GM12878 (cell line): ENCODE measurements at regions not wholly inside any gene's neighbourhood (a gene's known extent, or its start where the extent isn't known, plus 50 kb on each side); places are given as distances from the start of the nearest gene placed in this dataset.

ENCODE experiments used
- ATAC-seq: fragments of 200-7000 bp; cut with Tn5 transposase; 3 replicates; pipeline ENCODE4 v1.9.1; 2020; ENCODE audit warnings: mild to moderate bottlenecking, moderate library complexity
- BruUV-seq: library from RNA; stranded (reverse); fragments of 400-500 nt; replicated peaks from 2 replicates; lab custom pipeline; 2021; lab: Mats Ljungman, UMichigan
- CTCF ChIA-PET: fragments of 300-600 bp; sonication (Branson Sonifier 250); formaldehyde crosslinking; extraction: SDS; loops from one replicate; lab custom pipeline; 2021; ENCODE audit warnings: inconsistent platforms; lab: Yijun Ruan, JAX
- POLR2A ChIA-PET: fragments of 350-600 bp; formaldehyde crosslinking; extraction: SDS; loops from one replicate; lab custom pipeline; 2021; ENCODE audit warnings: inconsistent platforms; lab: Charles Lee
- RAD21 ChIA-PET: fragments of 300-600 bp; sonication (Branson Sonifier 250); formaldehyde crosslinking; loops from one replicate; lab custom pipeline; 2023; ENCODE audit warnings: antibody characterized with exemption; ENCODE audit not compliant: unreplicated experiment; lab: Charles Lee
- SMC1A ChIA-PET: fragments of 300-600 bp; sonication (Branson Sonifier 250); formaldehyde crosslinking; loops from one replicate; lab custom pipeline; 2023; ENCODE audit not compliant: unreplicated experiment, uncharacterized antibody; lab: Charles Lee
- DNase-seq: peaks from one replicate; pipeline ENCODE4 v3.0.0-alpha.2; 2011; ENCODE audit warnings: low read depth, low spot score
- FAIRE-seq: peaks from 3 replicates; lab custom pipeline; 2011; peaks lifted over from hg19 to GRCh38; lab: Jason Lieb, UNC
- H2AFZ ChIP-seq: 2 replicates; pipeline ENCODE4 v1.6.0; 2011; ENCODE audit warnings: low read depth, low read length, control low read depth; ENCODE audit not compliant: control insufficient read depth
- H3K27ac ChIP-seq: 2 replicates; pipeline ENCODE4 v1.5.1; 2011; ENCODE audit warnings: control low read depth; ENCODE audit not compliant: control insufficient read depth, insufficient read depth
- H3K27me3 ChIP-seq, 2 experiments: replicated peaks in 1 of 2; 2 replicates each; pipeline versions ENCODE4 v1.6.0 to v1.6.1; 2011; ENCODE audit warnings: low read length in 1 of 2; ENCODE audit not compliant: control insufficient read depth in 2 of 2, insufficient read depth in 2 of 2
- H3K36me3 ChIP-seq, 2 experiments: 2 replicates each; pipeline ENCODE4 v1.5.1; 2011; ENCODE audit warnings: low read length in 1 of 2; ENCODE audit not compliant: control insufficient read depth in 2 of 2, insufficient read depth in 2 of 2
- H3K4me1 ChIP-seq: 2 replicates; pipeline ENCODE4 v1.6.1; 2011; ENCODE audit warnings: mild to moderate bottlenecking, low read length, moderate library complexity, mixed read lengths; ENCODE audit not compliant: control insufficient read depth, insufficient read depth
- H3K4me2 ChIP-seq: 2 replicates; pipeline ENCODE4 v1.6.0; 2011; ENCODE audit warnings: control low read depth; ENCODE audit not compliant: control insufficient read depth, insufficient read depth
- H3K4me3 ChIP-seq: fragments of 200-600 bp; sonication (generic); 2 replicates; pipeline ENCODE4 v1.5.1; 2016
- H3K79me2 ChIP-seq: 2 replicates; pipeline ENCODE4 v1.6.0; 2011; ENCODE audit warnings: low read length; ENCODE audit not compliant: control insufficient read depth, insufficient read depth
- H3K9ac ChIP-seq: 2 replicates; pipeline ENCODE4 v1.8.0; 2011; ENCODE audit warnings: low read length, control low read depth, mixed read lengths; ENCODE audit not compliant: control insufficient read depth, insufficient read depth
- H3K9me3 ChIP-seq: replicated peaks from 3 replicates; pipeline ENCODE4 v1.5.1; 2011; ENCODE audit warnings: mild to moderate bottlenecking, low read length; ENCODE audit not compliant: control insufficient read depth, insufficient read depth
- H4K20me1 ChIP-seq: 2 replicates; pipeline ENCODE4 v1.6.0; 2011; ENCODE audit not compliant: control insufficient read depth, insufficient read depth
- BACH1 ChIP-seq: fragments of 450-650 bp; IDR thresholded peaks from 2 replicates; pipeline ENCODE4 v1.6.1; 2017; ENCODE audit warnings: mild to moderate bottlenecking, borderline replicate concordance
- EP300 ChIP-seq, 2 experiments: fragments of 150-350 bp in 1 of 2; IDR thresholded peaks; 2 replicates each; pipeline ENCODE4 v1.6.1; 2011 to 2012; ENCODE audit warnings: low read depth in 2 of 2, low read length in 2 of 2, borderline replicate concordance in 1 of 2, improper control_type of control experiment in 1 of 2, inconsistent platforms in 1 of 2; ENCODE audit not compliant: control insufficient read depth in 1 of 2
- ESRRA ChIP-seq: IDR thresholded peaks from 2 replicates; pipeline ENCODE4 v1.6.1; 2012; ENCODE audit warnings: mild to moderate bottlenecking, low read length, improper control_type of control experiment
- GATAD2B ChIP-seq: fragments of 450-650 bp; conservative IDR thresholded peaks from 2 replicates; pipeline ENCODE4 v1.6.1; 2017; ENCODE audit warnings: low read depth, mild to moderate bottlenecking, moderate library complexity
- POLR2AphosphoS5 ChIP-seq: IDR thresholded peaks from 2 replicates; pipeline ENCODE4 v1.6.1; 2011; ENCODE audit warnings: mild to moderate bottlenecking, low read length, inconsistent platforms
- RFX5 ChIP-seq: IDR thresholded peaks from 2 replicates; pipeline ENCODE4 v1.6.1; 2011; ENCODE audit warnings: low read depth, low read length, improper control_type of control experiment
- SREBF1 ChIP-seq: IDR thresholded peaks from 2 replicates; pipeline ENCODE4 v1.6.1; 2012; ENCODE audit warnings: mild to moderate bottlenecking, low read length
- SREBF2 ChIP-seq: IDR thresholded peaks from 2 replicates; pipeline ENCODE4 v1.6.1; 2012; ENCODE audit warnings: mild to moderate bottlenecking, low read length
- SUPT20H ChIP-seq: IDR thresholded peaks from 2 replicates; pipeline ENCODE4 v1.6.1; 2011; ENCODE audit warnings: low read depth, mild to moderate bottlenecking, low read length, moderate library complexity, borderline replicate concordance; ENCODE audit not compliant: control insufficient read depth
- SUZ12 ChIP-seq: fragments of 200-600 bp; sonication (generic); IDR thresholded peaks from one replicate; pipeline ENCODE4 v1.6.1; 2018; ENCODE audit warnings: antibody characterized with exemption, mild to moderate bottlenecking; ENCODE audit not compliant: unreplicated experiment
- WGBS: methylation state at CpG from one replicate; pipeline ENCODE4 v1.1.6; 2016; ENCODE audit warnings: low lambda C conversion rate; ENCODE audit not compliant: insufficient replicate concordance, insufficient coverage; ENCODE audit errors: missing lambda C conversion rate; 5-methylcytosine and 5-hydroxymethylcytosine counted together
- in situ Hi-C: fragments of 300-500 bp; cut with MboI; formaldehyde crosslinking; loops from 9 replicates; pipeline ENCODE4 v1.14.3; 2018; ENCODE audit warnings: mixed read lengths
- intact Hi-C: fragments of 100-400 bp; cut with micrococcal nuclease; formaldehyde crosslinking; loops from one replicate; pipeline ENCODE4 v1.14.2; 2022; ENCODE audit not compliant: unreplicated experiment
- TF ChIP-seq, protein P1 (sequence below): fragments of 150-350 bp; IDR thresholded peaks from 2 replicates; pipeline ENCODE4 v1.6.1; 2016; ENCODE audit warnings: low read depth, low read length
- TF ChIP-seq, protein P2 (sequence below): fragments of 450-650 bp; formaldehyde crosslinking; IDR thresholded peaks from 2 replicates; pipeline ENCODE4 v1.5.0; 2022; ENCODE audit warnings: mild to moderate bottlenecking, missing genetic modification characterization
- TF ChIP-seq, protein P3 (sequence below): fragments of 150-350 bp; IDR thresholded peaks from 2 replicates; pipeline ENCODE4 v1.6.1; 2014; ENCODE audit warnings: mild to moderate bottlenecking, low read depth, low read length

DNA sequence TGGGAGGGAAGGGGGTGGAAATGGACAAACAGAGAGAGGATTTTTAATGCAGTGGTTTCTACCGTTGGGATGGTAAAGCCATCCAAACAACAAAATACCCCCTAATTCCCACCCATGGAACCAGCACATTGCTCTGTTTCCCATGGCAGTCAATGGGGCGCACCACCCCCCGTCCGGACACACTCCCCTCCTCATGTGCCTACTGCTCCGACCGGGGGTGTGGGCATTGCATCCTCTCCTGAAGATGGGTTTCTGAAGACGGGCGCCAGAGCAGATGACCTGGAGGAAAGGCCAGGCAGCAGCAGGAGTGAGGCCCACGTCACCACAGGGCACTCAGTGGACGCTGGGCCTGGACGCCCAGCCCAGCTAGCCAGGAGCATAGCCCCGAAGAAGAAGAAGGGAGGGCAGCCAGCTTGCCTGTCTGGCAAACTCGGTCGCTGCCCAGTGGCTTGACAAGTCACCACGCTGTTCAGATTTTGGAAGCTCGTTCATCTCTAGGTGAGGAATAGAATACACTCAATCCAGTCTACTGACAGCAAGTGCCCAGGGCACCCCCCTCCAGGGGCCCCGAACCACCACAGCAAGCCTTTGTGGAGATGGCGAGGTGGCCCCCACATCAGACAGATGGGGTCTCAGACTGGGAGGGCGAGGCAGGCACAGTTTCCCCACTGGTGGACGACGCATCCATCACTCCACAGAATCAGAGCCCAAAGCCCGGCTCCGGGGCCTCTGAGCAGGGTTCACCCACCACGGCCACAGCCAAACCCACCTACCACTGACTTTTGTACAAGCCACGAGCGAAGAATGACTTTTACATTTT, 296.2 kb upstream of the SALL3 start:
- intact Hi-C loops (no loop called here), in situ Hi-C loops (no loop called here)
- H3K4me3 ChIP-seq: no peak overlapping the region
- no peaks in the 10 kb centered on the region; the same call in 2 of the 3 replicates for H3K9me3 ChIP-seq
- no TSS peak for BruUV-seq
- H3K36me3 ChIP-seq: no peaks in the 10 kb centered on the region
- ChIA-PET RAD21 (no interaction called here), POLR2A (no interaction called here), CTCF (no interaction called here), SMC1A (no interaction called here)
- H3K9ac ChIP-seq: no peak overlapping the region
- H4K20me1 ChIP-seq: no peaks in the 10 kb centered on the region
- FAIRE-seq (no peak), DNase-seq (no peak), ATAC-seq (no peak)
- no peak overlapping the region for H3K4me2 ChIP-seq
- WGBS: 29% methylated on average over 26 of the region's 26 CpGs
- no peak overlapping the region for H3K27ac ChIP-seq
- H2AFZ ChIP-seq: no peak overlapping the region
- H3K27me3 ChIP-seq: no peaks in the 10 kb centered on the region
- H3K79me2 ChIP-seq: no peaks in the 10 kb centered on the region
- no peaks in the 10 kb centered on the region for H3K4me1 ChIP-seq
- no peak for TF ChIP-seq GATAD2B
- TF ChIP-seq, protein P1, sequence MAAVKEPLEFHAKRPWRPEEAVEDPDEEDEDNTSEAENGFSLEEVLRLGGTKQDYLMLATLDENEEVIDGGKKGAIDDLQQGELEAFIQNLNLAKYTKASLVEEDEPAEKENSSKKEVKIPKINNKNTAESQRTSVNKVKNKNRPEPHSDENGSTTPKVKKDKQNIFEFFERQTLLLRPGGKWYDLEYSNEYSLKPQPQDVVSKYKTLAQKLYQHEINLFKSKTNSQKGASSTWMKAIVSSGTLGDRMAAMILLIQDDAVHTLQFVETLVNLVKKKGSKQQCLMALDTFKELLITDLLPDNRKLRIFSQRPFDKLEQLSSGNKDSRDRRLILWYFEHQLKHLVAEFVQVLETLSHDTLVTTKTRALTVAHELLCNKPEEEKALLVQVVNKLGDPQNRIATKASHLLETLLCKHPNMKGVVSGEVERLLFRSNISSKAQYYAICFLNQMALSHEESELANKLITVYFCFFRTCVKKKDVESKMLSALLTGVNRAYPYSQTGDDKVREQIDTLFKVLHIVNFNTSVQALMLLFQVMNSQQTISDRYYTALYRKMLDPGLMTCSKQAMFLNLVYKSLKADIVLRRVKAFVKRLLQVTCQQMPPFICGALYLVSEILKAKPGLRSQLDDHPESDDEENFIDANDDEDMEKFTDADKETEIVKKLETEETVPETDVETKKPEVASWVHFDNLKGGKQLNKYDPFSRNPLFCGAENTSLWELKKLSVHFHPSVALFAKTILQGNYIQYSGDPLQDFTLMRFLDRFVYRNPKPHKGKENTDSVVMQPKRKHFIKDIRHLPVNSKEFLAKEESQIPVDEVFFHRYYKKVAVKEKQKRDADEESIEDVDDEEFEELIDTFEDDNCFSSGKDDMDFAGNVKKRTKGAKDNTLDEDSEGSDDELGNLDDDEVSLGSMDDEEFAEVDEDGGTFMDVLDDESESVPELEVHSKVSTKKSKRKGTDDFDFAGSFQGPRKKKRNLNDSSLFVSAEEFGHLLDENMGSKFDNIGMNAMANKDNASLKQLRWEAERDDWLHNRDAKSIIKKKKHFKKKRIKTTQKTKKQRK: no peak
- TF ChIP-seq RFX5: no peak
- no peak for TF ChIP-seq SUZ12
- no peak for TF ChIP-seq SREBF2
- no peak for TF ChIP-seq BACH1
- TF ChIP-seq, protein P2, sequence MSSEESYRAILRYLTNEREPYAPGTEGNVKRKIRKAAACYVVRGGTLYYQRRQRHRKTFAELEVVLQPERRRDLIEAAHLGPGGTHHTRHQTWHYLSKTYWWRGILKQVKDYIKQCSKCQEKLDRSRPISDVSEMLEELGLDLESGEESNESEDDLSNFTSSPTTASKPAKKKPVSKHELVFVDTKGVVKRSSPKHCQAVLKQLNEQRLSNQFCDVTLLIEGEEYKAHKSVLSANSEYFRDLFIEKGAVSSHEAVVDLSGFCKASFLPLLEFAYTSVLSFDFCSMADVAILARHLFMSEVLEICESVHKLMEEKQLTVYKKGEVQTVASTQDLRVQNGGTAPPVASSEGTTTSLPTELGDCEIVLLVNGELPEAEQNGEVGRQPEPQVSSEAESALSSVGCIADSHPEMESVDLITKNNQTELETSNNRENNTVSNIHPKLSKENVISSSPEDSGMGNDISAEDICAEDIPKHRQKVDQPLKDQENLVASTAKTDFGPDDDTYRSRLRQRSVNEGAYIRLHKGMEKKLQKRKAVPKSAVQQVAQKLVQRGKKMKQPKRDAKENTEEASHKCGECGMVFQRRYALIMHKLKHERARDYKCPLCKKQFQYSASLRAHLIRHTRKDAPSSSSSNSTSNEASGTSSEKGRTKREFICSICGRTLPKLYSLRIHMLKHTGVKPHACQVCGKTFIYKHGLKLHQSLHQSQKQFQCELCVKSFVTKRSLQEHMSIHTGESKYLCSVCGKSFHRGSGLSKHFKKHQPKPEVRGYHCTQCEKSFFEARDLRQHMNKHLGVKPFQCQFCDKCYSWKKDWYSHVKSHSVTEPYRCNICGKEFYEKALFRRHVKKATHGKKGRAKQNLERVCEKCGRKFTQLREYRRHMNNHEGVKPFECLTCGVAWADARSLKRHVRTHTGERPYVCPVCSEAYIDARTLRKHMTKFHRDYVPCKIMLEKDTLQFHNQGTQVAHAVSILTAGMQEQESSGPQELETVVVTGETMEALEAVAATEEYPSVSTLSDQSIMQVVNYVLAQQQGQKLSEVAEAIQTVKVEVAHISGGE (CRISPR knock-in tag): no peak
- TF ChIP-seq EP300 (IDR thresholded peaks at IDR 0.05; ENCODE audit: borderline replicate concordance in 1 of 2, control insufficient read depth in 1 of 2, low read depth in 2 of 2, low read length in 2 of 2): no peak
- TF ChIP-seq SUPT20H: no peak
- TF ChIP-seq ESRRA: no peak
- TF ChIP-seq, protein P3, sequence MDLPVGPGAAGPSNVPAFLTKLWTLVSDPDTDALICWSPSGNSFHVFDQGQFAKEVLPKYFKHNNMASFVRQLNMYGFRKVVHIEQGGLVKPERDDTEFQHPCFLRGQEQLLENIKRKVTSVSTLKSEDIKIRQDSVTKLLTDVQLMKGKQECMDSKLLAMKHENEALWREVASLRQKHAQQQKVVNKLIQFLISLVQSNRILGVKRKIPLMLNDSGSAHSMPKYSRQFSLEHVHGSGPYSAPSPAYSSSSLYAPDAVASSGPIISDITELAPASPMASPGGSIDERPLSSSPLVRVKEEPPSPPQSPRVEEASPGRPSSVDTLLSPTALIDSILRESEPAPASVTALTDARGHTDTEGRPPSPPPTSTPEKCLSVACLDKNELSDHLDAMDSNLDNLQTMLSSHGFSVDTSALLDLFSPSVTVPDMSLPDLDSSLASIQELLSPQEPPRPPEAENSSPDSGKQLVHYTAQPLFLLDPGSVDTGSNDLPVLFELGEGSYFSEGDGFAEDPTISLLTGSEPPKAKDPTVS: no peak
- no peak for TF ChIP-seq POLR2AphosphoS5
- no peak for TF ChIP-seq SREBF1
